ENCODE measurements at regions not wholly inside any gene's neighbourhood (a gene's known extent, or its start where the extent isn't known, plus 50 kb on each side); places are given as distances from the start of the nearest gene placed in this dataset.
A peak's percentile ranks its signal among the peaks of the same experiment; 100 is the strongest.

GRCh38 chr4:108395786-108396185 is 224.6 kb upstream of the RPL34 start:
- H3K4me3 ChIP-seq (ENCODE audit: low read depth, low read length) = no peak overlapping the region
- ChIA-PET POLR2A (no interaction called here), CTCF (no interaction called here)
- H3K4me1 ChIP-seq (ENCODE audit: control insufficient read depth, insufficient read depth, low read length) = no peaks in the 10 kb centered on the region
- no peaks in the 10 kb centered on the region for H3K36me3 ChIP-seq (ENCODE audit: control insufficient read depth in 2 of 2, insufficient read depth in 1 of 2, low read length in 2 of 2)
- no peak overlapping the region for H3K27ac ChIP-seq (ENCODE audit: extremely low read depth, low read depth, low read length)
- TF ChIP-seq ZNF514 (tag by site-specific recombination; IDR thresholded peaks at IDR 0.05) (no peak), ZNF202 (tag by site-specific recombination; IDR thresholded peaks at IDR 0.05; ENCODE audit: borderline replicate concordance) (no peak), ZNF621 (tag by site-specific recombination; IDR thresholded peaks at IDR 0.05) (no peak), ZNF768 (tag by site-specific recombination; IDR thresholded peaks at IDR 0.05) (no peak), SP3 (tag by site-specific recombination; IDR thresholded peaks at IDR 0.05) (no peak), ZNF76 (tag by site-specific recombination; IDR thresholded peaks at IDR 0.05; ENCODE audit: borderline replicate concordance, low read depth) (no peak), ZNF391 (tag by site-specific recombination; IDR thresholded peaks at IDR 0.05; ENCODE audit: borderline replicate concordance, low read depth) (no peak), ZNF184 (tag by site-specific recombination; IDR thresholded peaks at IDR 0.05) (no peak), ZNF692 (tag by site-specific recombination; IDR thresholded peaks at IDR 0.05) (no peak), ZNF18 (tag by site-specific recombination; IDR thresholded peaks at IDR 0.05) (no peak), ZNF785 (tag by site-specific recombination; IDR thresholded peaks at IDR 0.05) (no peak), REPIN1 (tag by site-specific recombination; IDR thresholded peaks at IDR 0.05; ENCODE audit: low read depth) (no peak), ZNF140 (tag by site-specific recombination; IDR thresholded peaks at IDR 0.05) (no peak), PRDM1 (tag by site-specific recombination; IDR thresholded peaks at IDR 0.05) (no peak), ZNF513 (tag by site-specific recombination; IDR thresholded peaks at IDR 0.05) (no peak), REST (tag by site-specific recombination; IDR thresholded peaks at IDR 0.05) (no peak)
- no peaks in the 10 kb centered on the region for H3K9me3 ChIP-seq (ENCODE audit: control insufficient read depth, insufficient read depth, low read depth, low read length)

GRCh38 chr4:108393890-108394472 is 225.2 kb upstream of the LEF1 start:
- H3K4me3 ChIP-seq (ENCODE audit: low read depth, low read length) = no peak overlapping the region
- ChIA-PET CTCF (interaction anchor here (0.6 kb wide), 2 partner anchors 8 to 326 kb away, joined by 3 read pairs; no protein-coding TSS in a partner anchor), POLR2A (no interaction called here)
- H3K9me3 ChIP-seq (ENCODE audit: control insufficient read depth, insufficient read depth, low read depth, low read length) = no peaks in the 10 kb centered on the region
- H3K36me3 ChIP-seq (ENCODE audit: control insufficient read depth in 2 of 2, insufficient read depth in 1 of 2, low read length in 2 of 2) = no peaks in the 10 kb centered on the region
- no peak for TF ChIP-seq ZNF449 (tag by site-specific recombination; IDR thresholded peaks at IDR 0.05)
- 0 out of 2 replicates have a peak, but pooled peaks have one; percentile 19 for TF ChIP-seq CTCF (tag by site-specific recombination; IDR thresholded peaks at IDR 0.05)
- no peaks in the 10 kb centered on the region for H3K4me1 ChIP-seq (ENCODE audit: control insufficient read depth, insufficient read depth, low read length)
- no peak overlapping the region for H3K27ac ChIP-seq (ENCODE audit: extremely low read depth, low read depth, low read length)
